Breast epithelium (tissue), 4 donors: ENCODE measurements at regions not wholly inside any gene's neighbourhood (a gene's known extent, or its start where the extent isn't known, plus 50 kb on each side); places are given as distances from the start of the nearest gene placed in this dataset.
A peak's percentile ranks its signal among the peaks of the same experiment; 100 is the strongest.
"Not testable (repeated sequence)": the region's sequence is repeated elsewhere in the genome, so short reads cannot be mapped to it uniquely, and the experiment has no call there.

Source experiments
- DNase-seq, 2 donors: peaks; one replicate each; pipeline ENCODE4 v3.0.0-alpha.2; 2019; ENCODE audit warnings: low spot score in 2 of 2
- H3K27ac ChIP-seq, 2 donors: fragments of 200-600 bp; sonication (generic) in 1 of 2; one replicate each; pipeline ENCODE4 v1.5.1; 2016 to 2019; ENCODE audit warnings: mild to moderate bottlenecking in 1 of 2
- H3K27me3 ChIP-seq, 2 donors: fragments of 200-600 bp; sonication (generic) in 1 of 2; one replicate each; pipeline versions ENCODE4 v1.5.1 to v1.6.0; 2017 to 2019; ENCODE audit warnings: control low read depth in 1 of 2, mild to moderate bottlenecking in 1 of 2
- H3K36me3 ChIP-seq: fragments of 200-600 bp; one replicate; pipeline ENCODE4 v1.5.1; 2019
- H3K4me1 ChIP-seq, 2 donors: fragments of 200-600 bp; sonication (generic); one replicate each; pipeline ENCODE4 v1.5.1; 2016 to 2019; ENCODE audit warnings: control low read depth in 1 of 2
- H3K4me3 ChIP-seq, 3 donors: fragments of 200-600 bp; sonication (generic); 1 replicate in 2 of 3; 2 replicates in 1 of 3; pipeline ENCODE4 v1.5.1; 2016 to 2019; ENCODE audit warnings: mild to moderate bottlenecking in 3 of 3, moderate library complexity in 2 of 3
- H3K9me3 ChIP-seq, 2 donors: fragments of 200-600 bp; sonication (generic) in 1 of 2; one replicate each; pipeline ENCODE4 v1.5.1; 2016 to 2019; ENCODE audit warnings: control low read depth in 1 of 2
- POLR2A ChIP-seq: fragments of 450-650 bp; IDR thresholded peaks from one replicate; pipeline ENCODE4 v1.6.1; 2016; ENCODE audit warnings: antibody characterized with exemption, mild to moderate bottlenecking, moderate library complexity
- POLR2AphosphoS5 ChIP-seq, 3 donors: sonication (generic); formaldehyde crosslinking; IDR thresholded peaks; one replicate each; pipeline ENCODE4 v1.6.1; 2017; ENCODE audit warnings: antibody characterized with exemption in 3 of 3
- intact Hi-C: fragments of 100-400 bp; cut with DNase I; formaldehyde crosslinking; loops from one replicate; pipeline ENCODE4 v1.15.1; 2023; ENCODE audit warnings: low total_unique reads
- TF ChIP-seq, protein P1 (sequence below), 3 donors: fragments of 450-650 bp; IDR thresholded peaks; one replicate each; pipeline ENCODE4 v1.5.1; 2016 to 2017; ENCODE audit warnings: antibody characterized with exemption in 3 of 3, mild to moderate bottlenecking in 3 of 3, moderate library complexity in 3 of 3

DNA sequence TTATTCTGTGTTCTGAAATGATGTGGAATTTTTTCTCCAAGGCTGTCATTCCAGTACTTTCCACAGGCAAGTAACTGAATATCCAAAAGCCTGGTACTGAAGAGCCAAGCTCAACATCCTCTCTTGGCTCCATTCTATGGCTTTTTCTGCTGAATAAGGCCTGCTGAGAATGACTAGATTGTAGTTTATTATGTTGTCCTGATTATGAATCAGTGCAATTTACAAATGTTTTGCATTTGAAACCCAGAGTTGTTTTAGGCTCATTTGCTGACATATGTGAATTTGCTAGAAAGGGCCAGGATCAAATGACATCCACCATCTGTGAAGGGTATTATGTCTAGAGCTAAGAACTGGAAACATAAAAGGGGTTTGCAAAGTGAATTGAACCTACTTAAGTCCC lies 596.6 kb downstream of the KCTD12 start:
- Histone ChIP-seq H3K4me1 (no peaks in the 10 kb centered on the region), H3K36me3 (no peaks in the 10 kb centered on the region), H3K9me3 (no peaks in the 10 kb centered on the region), H3K27ac (no peak overlapping the region), H3K4me3 (no peak overlapping the region), H3K27me3 (no peaks in the 10 kb centered on the region)
- DNase-seq = no peak
- intact Hi-C loops = no loop called here
- TF ChIP-seq POLR2A = no peak
- TF ChIP-seq POLR2AphosphoS5 (IDR thresholded peaks at IDR 0.05) = no peak
- TF ChIP-seq, protein P1, sequence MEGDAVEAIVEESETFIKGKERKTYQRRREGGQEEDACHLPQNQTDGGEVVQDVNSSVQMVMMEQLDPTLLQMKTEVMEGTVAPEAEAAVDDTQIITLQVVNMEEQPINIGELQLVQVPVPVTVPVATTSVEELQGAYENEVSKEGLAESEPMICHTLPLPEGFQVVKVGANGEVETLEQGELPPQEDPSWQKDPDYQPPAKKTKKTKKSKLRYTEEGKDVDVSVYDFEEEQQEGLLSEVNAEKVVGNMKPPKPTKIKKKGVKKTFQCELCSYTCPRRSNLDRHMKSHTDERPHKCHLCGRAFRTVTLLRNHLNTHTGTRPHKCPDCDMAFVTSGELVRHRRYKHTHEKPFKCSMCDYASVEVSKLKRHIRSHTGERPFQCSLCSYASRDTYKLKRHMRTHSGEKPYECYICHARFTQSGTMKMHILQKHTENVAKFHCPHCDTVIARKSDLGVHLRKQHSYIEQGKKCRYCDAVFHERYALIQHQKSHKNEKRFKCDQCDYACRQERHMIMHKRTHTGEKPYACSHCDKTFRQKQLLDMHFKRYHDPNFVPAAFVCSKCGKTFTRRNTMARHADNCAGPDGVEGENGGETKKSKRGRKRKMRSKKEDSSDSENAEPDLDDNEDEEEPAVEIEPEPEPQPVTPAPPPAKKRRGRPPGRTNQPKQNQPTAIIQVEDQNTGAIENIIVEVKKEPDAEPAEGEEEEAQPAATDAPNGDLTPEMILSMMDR (IDR thresholded peaks at IDR 0.05) = no peak

DNA sequence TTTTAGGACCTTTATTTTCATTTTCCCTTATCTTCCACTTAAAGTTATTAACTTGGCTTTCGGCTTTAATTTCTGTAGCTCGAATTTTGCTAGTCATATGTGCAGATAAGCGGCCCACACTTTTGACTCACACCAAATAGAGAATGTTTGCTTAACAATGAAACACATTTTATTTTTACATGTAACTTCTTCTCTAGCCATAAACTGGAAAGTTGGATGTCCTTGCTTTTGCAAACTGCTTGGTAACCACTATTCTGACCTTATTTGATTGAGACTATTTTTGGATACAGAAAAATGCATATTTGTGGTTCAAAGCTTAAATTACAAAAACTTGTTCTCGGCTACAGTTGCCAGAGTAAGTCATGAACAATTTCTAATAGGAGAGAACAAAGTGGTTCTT lies 600.0 kb downstream of the KCTD12 start:
- Histone ChIP-seq H3K36me3 (no peaks in the 10 kb centered on the region), H3K4me1 (no peaks in the 10 kb centered on the region), H3K4me3 (no peak overlapping the region), H3K27ac (peak overlapping the region; percentile 55 to 56), H3K27me3 (no peaks in the 10 kb centered on the region), H3K9me3 (no peaks in the 10 kb centered on the region)
- intact Hi-C loops = no loop called here
- DNase-seq = no peak
- TF ChIP-seq POLR2AphosphoS5 (IDR thresholded peaks at IDR 0.05) (no peak), POLR2A (no peak)
- TF ChIP-seq, protein P1 (IDR thresholded peaks at IDR 0.05) = no peak

DNA sequence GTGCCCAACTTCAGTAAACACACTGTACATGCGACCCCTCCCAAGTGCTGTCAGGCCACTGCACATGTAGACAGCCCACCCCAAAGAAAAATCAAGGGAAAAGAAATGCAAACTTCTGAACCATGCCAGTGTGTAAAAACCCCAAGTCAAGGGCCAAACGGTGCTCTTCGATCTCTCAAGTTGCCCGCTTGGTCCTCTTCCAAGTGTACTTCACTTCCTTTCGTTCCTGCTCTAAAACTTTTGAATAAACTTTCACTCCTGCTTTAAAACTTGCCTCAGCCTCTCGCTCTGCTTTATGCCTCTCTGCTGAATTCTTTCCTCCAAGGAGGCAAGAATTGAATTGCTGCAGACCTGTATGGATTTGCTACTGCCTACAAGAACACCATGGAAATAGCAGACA lies 600.7 kb downstream of the KCTD12 start:
- no peaks in the 10 kb centered on the region for H3K36me3 ChIP-seq
- H3K27me3 ChIP-seq = no peaks in the 10 kb centered on the region
- no peak overlapping the region for H3K4me3 ChIP-seq
- intact Hi-C loops = no loop called here
- peak overlapping the region; percentile 55 to 56 for H3K27ac ChIP-seq
- H3K9me3 ChIP-seq = no peaks in the 10 kb centered on the region
- TF ChIP-seq POLR2AphosphoS5 (IDR thresholded peaks at IDR 0.05) (no peak), POLR2A (no peak)
- TF ChIP-seq, protein P1 (IDR thresholded peaks at IDR 0.05) = no peak
- no peak for DNase-seq
- no peaks in the 10 kb centered on the region for H3K4me1 ChIP-seq

DNA sequence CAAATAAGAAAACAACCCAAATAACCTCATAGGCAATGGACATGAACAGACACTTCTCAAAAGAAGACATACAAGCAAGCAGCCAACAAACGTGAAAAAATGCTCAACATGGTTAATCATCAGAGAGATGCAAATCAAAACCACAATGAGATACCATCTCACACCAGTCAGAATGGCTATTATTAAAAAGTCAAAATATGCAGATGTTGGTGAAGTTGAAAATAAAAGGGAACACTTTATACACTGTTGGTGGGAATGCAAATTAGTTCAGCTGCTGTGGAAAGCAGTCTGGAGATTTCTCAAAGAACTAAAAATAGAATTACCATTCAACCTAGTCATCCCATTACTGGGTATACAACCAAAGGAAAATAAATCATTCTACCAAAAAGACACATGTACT lies 606.4 kb downstream of the KCTD12 start:
- H3K4me1 ChIP-seq, H3K9me3 ChIP-seq, intact Hi-C loops, H3K36me3 ChIP-seq, H3K4me3 ChIP-seq, H3K27me3 ChIP-seq, H3K27ac ChIP-seq, DNase-seq: not testable (repeated sequence)

- Histone ChIP-seq H3K4me3 (no peak overlapping the region), H3K36me3 (no peaks in the 10 kb centered on the region), H3K9me3 (no peaks in the 10 kb centered on the region), H3K4me1 (no peaks in the 10 kb centered on the region), H3K27ac (no peak overlapping the region), H3K27me3 (no peaks in the 10 kb centered on the region)
- intact Hi-C loops = no loop called here
- DNase-seq = no peak
- TF ChIP-seq, protein P1 (IDR thresholded peaks at IDR 0.05) = no peak
- TF ChIP-seq POLR2A = no peak
- TF ChIP-seq POLR2AphosphoS5 (IDR thresholded peaks at IDR 0.05) = no peak
Measured at GRCh38 chr13:76271728-76272232, 614.4 kb downstream of the KCTD12 start.

DNA sequence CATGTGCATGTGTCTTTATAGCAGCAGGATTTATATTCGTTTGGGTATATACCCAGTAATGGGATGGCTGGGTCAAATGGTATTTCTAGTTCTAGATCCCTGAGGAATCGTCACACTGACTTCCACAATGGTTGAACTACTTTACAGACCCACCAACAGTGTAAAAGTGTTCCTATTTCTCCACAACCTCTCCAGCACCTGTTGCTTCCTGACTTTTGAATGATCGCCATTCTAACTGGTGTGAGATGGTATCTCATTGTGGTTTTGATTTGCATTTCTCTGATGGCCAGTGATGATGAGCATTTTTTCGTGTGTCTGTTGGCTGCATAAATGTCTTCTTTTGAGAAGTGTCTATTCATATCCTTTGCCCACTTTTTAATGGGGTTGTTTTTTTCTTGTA lies 617.9 kb downstream of the KCTD12 start:
- H3K36me3 ChIP-seq, DNase-seq, intact Hi-C loops: not testable (repeated sequence)

More for the DNA sequence above, 617.9 kb downstream of the KCTD12 start:
- H3K9me3 ChIP-seq, H3K27me3 ChIP-seq, H3K4me3 ChIP-seq, H3K27ac ChIP-seq, H3K4me1 ChIP-seq: not testable (repeated sequence)
